ENCODE measurements at regions not wholly inside any gene's neighbourhood (a gene's known extent, or its start where the extent isn't known, plus 50 kb on each side); places are given as distances from the start of the nearest gene placed in this dataset.

DNA sequence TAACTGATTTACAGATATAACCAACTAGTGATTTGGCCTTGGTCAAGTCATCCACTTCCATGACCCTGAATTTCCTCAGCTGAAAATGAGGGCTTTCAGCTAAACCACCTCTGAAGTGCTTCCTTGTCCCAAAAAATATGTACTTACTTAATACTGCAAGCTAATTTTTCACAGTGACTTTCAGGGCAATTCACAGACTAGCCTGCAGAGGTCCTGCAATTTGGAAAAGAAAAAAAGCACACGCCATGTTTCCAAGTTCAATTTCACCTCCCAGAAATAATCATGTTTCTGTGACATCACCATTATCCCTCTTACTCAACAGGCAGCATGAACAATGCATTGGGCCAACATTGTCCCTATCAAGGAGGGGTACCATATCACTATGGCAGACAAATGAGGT lies 218.2 kb downstream of the SHOX2 start:
- TF ChIP-seq, protein P1, sequence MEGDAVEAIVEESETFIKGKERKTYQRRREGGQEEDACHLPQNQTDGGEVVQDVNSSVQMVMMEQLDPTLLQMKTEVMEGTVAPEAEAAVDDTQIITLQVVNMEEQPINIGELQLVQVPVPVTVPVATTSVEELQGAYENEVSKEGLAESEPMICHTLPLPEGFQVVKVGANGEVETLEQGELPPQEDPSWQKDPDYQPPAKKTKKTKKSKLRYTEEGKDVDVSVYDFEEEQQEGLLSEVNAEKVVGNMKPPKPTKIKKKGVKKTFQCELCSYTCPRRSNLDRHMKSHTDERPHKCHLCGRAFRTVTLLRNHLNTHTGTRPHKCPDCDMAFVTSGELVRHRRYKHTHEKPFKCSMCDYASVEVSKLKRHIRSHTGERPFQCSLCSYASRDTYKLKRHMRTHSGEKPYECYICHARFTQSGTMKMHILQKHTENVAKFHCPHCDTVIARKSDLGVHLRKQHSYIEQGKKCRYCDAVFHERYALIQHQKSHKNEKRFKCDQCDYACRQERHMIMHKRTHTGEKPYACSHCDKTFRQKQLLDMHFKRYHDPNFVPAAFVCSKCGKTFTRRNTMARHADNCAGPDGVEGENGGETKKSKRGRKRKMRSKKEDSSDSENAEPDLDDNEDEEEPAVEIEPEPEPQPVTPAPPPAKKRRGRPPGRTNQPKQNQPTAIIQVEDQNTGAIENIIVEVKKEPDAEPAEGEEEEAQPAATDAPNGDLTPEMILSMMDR (IDR thresholded peaks at IDR 0.05; ENCODE audit: insufficient read depth, low read length, missing control alignments), result no peak
- CTCF ChIA-PET, result no interaction called here
- no peak for DNase-seq (ENCODE audit: low read depth, low spot score)
- H3K4me3 ChIP-seq (ENCODE audit: low read depth, low read length), result no peak overlapping the region
- POLR2A ChIA-PET, result no interaction called here

DNA sequence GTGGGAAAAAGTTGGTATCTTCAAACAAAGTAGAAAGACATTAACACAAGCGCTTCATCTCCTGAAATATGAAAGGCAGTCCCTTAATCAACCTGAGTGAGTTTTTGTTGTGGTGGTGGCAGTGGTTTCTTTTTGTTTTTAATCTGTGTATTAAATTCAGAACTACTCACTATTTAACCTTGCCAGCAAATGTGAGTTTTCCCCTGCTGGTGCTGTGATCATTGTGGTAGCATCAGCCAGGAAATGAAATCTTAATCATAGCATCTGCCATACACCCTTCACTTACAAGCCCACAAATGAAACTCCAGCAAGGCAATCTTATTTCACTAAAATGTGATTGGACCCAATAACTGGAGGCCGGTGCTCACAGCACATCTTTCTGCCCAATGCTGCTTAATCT lies 229.7 kb downstream of the SHOX2 start:
- CTCF ChIA-PET, result no interaction called here
- TF ChIP-seq, protein P1 (IDR thresholded peaks at IDR 0.05; ENCODE audit: insufficient read depth, low read length, missing control alignments), result no peak
- no peak for DNase-seq (ENCODE audit: low read depth, low spot score)
- POLR2A ChIA-PET, result no interaction called here
- H3K4me3 ChIP-seq (ENCODE audit: low read depth, low read length), result no peak overlapping the region

DNA sequence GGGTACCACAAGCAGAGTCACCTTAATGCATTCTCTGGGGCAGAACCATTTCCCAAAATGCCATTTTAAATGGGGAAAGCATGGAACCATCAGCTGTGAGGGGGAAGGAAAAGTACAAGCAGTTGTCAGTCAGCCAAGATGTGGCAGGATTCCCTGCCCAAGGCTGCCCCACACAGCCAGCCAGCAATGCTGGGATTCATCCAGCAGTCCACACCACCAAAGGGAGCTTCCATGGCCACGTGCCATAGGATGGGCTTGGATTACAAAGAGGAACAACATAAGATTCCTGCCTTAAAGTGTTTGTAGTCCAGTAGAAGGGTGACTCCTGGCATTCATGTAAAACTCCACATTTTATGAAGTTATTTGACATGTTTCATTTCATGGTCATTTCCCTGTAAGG lies 233.3 kb downstream of the SHOX2 start:
- ChIA-PET CTCF (no interaction called here), POLR2A (no interaction called here)
- DNase-seq (ENCODE audit: low read depth, low spot score), result no peak
- TF ChIP-seq, protein P1 (IDR thresholded peaks at IDR 0.05; ENCODE audit: insufficient read depth, low read length, missing control alignments), result no peak
- H3K4me3 ChIP-seq (ENCODE audit: low read depth, low read length), result no peak overlapping the region

DNA sequence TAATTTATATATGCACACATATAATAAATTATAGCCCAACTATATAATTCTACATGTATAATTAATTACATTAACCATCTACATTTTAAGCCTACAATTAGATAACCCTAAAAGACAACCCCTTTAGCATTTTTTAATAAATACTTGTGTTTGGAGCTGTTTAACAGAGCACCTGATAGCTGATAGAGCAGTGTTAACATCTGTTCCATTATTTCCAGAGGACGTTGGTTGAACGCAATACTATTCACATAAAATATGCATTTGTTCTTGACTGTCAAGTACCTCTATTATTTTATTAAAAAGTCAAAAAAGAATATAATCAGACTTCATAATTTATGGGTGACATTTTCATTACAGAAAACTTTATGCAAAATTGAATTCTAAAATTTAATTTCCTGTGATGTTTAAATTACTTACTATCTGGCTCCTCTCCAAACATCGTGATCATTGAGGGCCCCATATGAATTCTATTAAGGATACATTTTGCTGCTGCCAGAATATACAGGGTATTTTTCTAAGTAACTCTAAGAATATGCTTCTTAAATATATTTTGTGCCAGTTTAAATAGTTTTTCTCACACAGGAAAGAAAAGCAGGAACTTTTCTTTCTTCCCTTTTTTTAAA lies 234.3 kb downstream of the SHOX2 start:
- no peak for DNase-seq (ENCODE audit: low read depth, low spot score)
- no peak overlapping the region for H3K4me3 ChIP-seq (ENCODE audit: low read depth, low read length)
- POLR2A ChIA-PET, result no interaction called here
- CTCF ChIA-PET, result no interaction called here
- TF ChIP-seq, protein P1 (IDR thresholded peaks at IDR 0.05; ENCODE audit: insufficient read depth, low read length, missing control alignments), result no peak

DNA sequence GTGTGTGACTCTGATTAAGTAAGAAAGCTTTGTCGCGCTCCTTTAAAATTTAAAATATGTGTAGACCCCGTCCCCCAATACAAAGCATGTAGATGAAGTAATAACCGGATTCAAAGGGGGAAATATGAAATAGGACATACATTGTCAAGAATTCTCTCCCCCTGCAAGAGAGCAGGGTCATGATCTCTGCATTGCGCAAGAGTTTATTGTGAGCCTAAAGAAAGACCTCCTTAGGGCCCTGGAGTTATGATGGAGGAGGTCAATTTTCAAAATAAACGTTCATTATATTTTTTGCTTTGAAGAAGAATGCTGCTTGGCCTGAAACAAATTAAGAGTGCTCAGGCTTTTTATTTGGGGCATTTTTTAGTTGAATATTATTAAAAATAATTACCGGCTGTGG lies 235.0 kb downstream of the SHOX2 start:
- no peak for DNase-seq (ENCODE audit: low read depth, low spot score)
- TF ChIP-seq, protein P1 (IDR thresholded peaks at IDR 0.05; ENCODE audit: insufficient read depth, low read length, missing control alignments), result no peak
- POLR2A ChIA-PET, result no interaction called here
- CTCF ChIA-PET, result no interaction called here
- H3K4me3 ChIP-seq (ENCODE audit: low read depth, low read length), result no peak overlapping the region

DNA sequence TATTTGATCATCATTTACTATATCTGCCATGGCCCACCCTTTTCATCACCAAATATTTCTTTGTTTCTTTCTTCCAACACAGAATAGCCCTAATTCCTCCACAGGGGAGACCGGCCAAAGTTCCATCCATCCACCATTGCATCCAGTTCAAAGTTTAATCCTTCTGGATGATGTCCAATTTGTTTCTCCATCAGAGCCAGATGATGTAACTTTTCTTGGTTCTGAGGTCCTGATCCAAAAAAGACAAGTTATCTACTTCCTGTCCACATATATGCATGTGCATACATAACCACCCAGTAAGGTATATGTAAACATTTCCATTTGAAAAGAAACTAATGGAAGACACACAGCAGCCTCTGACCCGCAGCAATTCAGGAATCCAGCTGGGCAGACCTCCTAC lies 237.3 kb downstream of the SHOX2 start:
- no peak for DNase-seq (ENCODE audit: low read depth, low spot score)
- CTCF ChIA-PET, result no interaction called here

More for the DNA sequence above, 237.3 kb downstream of the SHOX2 start:
- POLR2A ChIA-PET, result no interaction called here
- TF ChIP-seq, protein P1 (IDR thresholded peaks at IDR 0.05; ENCODE audit: insufficient read depth, low read length, missing control alignments), result no peak
- no peak overlapping the region for H3K4me3 ChIP-seq (ENCODE audit: low read depth, low read length)

Measured in AG04449 (cell line).